GM08714 (cell line): ENCODE measurements at regions not wholly inside any gene's neighbourhood (a gene's known extent, or its start where the extent isn't known, plus 50 kb on each side); places are given as distances from the start of the nearest gene placed in this dataset.

Experiments used
- H3K4me3 ChIP-seq: fragments of 200-500 bp; sonication (Bioruptor generic); 2 replicates; pipeline ENCODE4 v1.5.1; 2014; ENCODE audit warnings: mild to moderate bottlenecking, low read length, inconsistent platforms
- ZNF274 ChIP-seq: IDR thresholded peaks from 2 replicates; pipeline ENCODE4 v1.6.1; 2012; ENCODE audit warnings: mild to moderate bottlenecking, low read depth, low read length

- no peak for TF ChIP-seq ZNF274
- no peak overlapping the region for H3K4me3 ChIP-seq
Observed at GRCh38 chr1:195045072-195045471, 1563.2 kb downstream of the KCNT2 start.

GRCh38 chr1:195030793-195031192, 1577.4 kb downstream of the KCNT2 start:
- TF ChIP-seq ZNF274, result no peak
- no peak overlapping the region for H3K4me3 ChIP-seq

GRCh38 chr1:195026792-195027191, 1581.4 kb downstream of the KCNT2 start:
- TF ChIP-seq ZNF274, result no peak

GRCh38 chr1:195019385-195019784, 1588.9 kb downstream of the KCNT2 start:
- no peak overlapping the region for H3K4me3 ChIP-seq
- TF ChIP-seq ZNF274, result no peak

More at GRCh38 chr1:195026792-195027191, 1581.4 kb downstream of the KCNT2 start:
- H3K4me3 ChIP-seq, result no peak overlapping the region

GRCh38 chr1:195012995-195013394, 1595.2 kb downstream of the KCNT2 start:
- TF ChIP-seq ZNF274, result no peak
- H3K4me3 ChIP-seq, result no peak overlapping the region

- H3K4me3 ChIP-seq, result no peak overlapping the region
- no peak for TF ChIP-seq ZNF274
Observed at GRCh38 chr1:195005338-195005737, 1602.9 kb downstream of the KCNT2 start.

GRCh38 chr1:194990483-194990882, 1617.8 kb downstream of the KCNT2 start:
- no peak overlapping the region for H3K4me3 ChIP-seq
- no peak for TF ChIP-seq ZNF274

- H3K4me3 ChIP-seq, result no peak overlapping the region
- no peak for TF ChIP-seq ZNF274
Observed at GRCh38 chr1:194975913-194976312, 1632.3 kb downstream of the KCNT2 start.

GRCh38 chr1:194968916-194969315, 1639.3 kb downstream of the KCNT2 start:
- H3K4me3 ChIP-seq, result no peak overlapping the region
- TF ChIP-seq ZNF274, result no peak

GRCh38 chr1:194959795-194960194, 1648.4 kb downstream of the KCNT2 start:
- H3K4me3 ChIP-seq, result no peak overlapping the region
- no peak for TF ChIP-seq ZNF274

- no peak for TF ChIP-seq ZNF274
Observed at GRCh38 chr1:194952171-194952570, 1656.1 kb downstream of the KCNT2 start.

GRCh38 chr1:194950584-194950983, 1657.7 kb downstream of the KCNT2 start:
- no peak overlapping the region for H3K4me3 ChIP-seq
- no peak for TF ChIP-seq ZNF274

More at GRCh38 chr1:194952171-194952570, 1656.1 kb downstream of the KCNT2 start:
- H3K4me3 ChIP-seq, result no peak overlapping the region

GRCh38 chr1:194940336-194941030, 1667.8 kb downstream of the KCNT2 start:
- no peak overlapping the region for H3K4me3 ChIP-seq
- no peak for TF ChIP-seq ZNF274

GRCh38 chr1:194935864-194936263, 1672.4 kb downstream of the KCNT2 start:
- no peak for TF ChIP-seq ZNF274
- H3K4me3 ChIP-seq, result no peak overlapping the region

GRCh38 chr1:194931166-194931565, 1677.1 kb downstream of the KCNT2 start:
- TF ChIP-seq ZNF274, result no peak
- H3K4me3 ChIP-seq, result no peak overlapping the region

GRCh38 chr1:194930132-194930531, 1678.1 kb downstream of the KCNT2 start:
- no peak for TF ChIP-seq ZNF274
- H3K4me3 ChIP-seq, result no peak overlapping the region
